K562 (cell line): ENCODE measurements at regions not wholly inside any gene's neighbourhood (a gene's known extent, or its start where the extent isn't known, plus 50 kb on each side); places are given as distances from the start of the nearest gene placed in this dataset.
"Not testable (repeated sequence)": the region's sequence is repeated elsewhere in the genome, so short reads cannot be mapped to it uniquely, and the experiment has no call there.

ENCODE experiments used
- ATAC-seq: fragments of 200-7000 bp; cut with Tn5 transposase; 3 replicates; pipeline ENCODE4 v1.9.1; 2020; ENCODE audit warnings: moderate library complexity
- BruUV-seq: library from RNA; stranded (reverse); fragments of 400-500 nt; replicated peaks from 2 replicates; lab custom pipeline; 2021; lab: Mats Ljungman, UMichigan
- CTCF ChIA-PET: fragments of 300-600 bp; formaldehyde crosslinking; extraction: SDS; loops from one replicate; lab custom pipeline; 2021; ENCODE audit warnings: low intra/inter-chr PET ratio; lab: Yijun Ruan, JAX
- POLR2A ChIA-PET: fragments of 300-600, 350-650 bp; sonication (Branson Sonifier 250); formaldehyde crosslinking; extraction: SDS; loops from one replicate; lab custom pipeline; 2021; ENCODE audit warnings: antibody characterized with exemption, inconsistent platforms; lab: Yijun Ruan, JAX
- DNase-seq, 4 experiments: peaks; one replicate each; pipeline versions ENCODE4 v3.0.0 to v3.0.0-alpha.2; 2011 to 2018; ENCODE audit warnings: low spot score in 3 of 4, mixed read lengths in 3 of 4; ENCODE audit errors: extremely low read depth in 1 of 4
- FAIRE-seq: peaks from 2 replicates; lab custom pipeline; 2011; peaks lifted over from hg19 to GRCh38; lab: Jason Lieb, UNC
- H2AFZ ChIP-seq: 2 replicates; pipeline ENCODE4 v1.6.0; 2011; ENCODE audit warnings: low read depth, low read length, control low read depth, inconsistent platforms
- H3K27ac ChIP-seq: fragments of 200-600 bp; 3 replicates; pipeline ENCODE4 v1.8.0; 2011; ENCODE audit warnings: low read depth, mild to moderate bottlenecking, control low read depth, inconsistent platforms, low read length, moderate library complexity, mixed read lengths; ENCODE audit errors: extremely low read depth
- H3K27me3 ChIP-seq, 2 experiments: fragments of 300-600 bp in 1 of 2; 2 replicates in 1 of 2; 3 replicates in 1 of 2; pipeline versions ENCODE4 v1.6.0 to v1.8.0; 2011; ENCODE audit warnings: inconsistent platforms in 2 of 2, low read length in 2 of 2, mild to moderate bottlenecking in 1 of 2, mixed read lengths in 1 of 2, moderate library complexity in 1 of 2; ENCODE audit not compliant: control insufficient read depth in 2 of 2, insufficient read depth in 2 of 2
- H3K36me3 ChIP-seq: fragments of 300-600 bp; 3 replicates; pipeline ENCODE4 v1.8.0; 2011; ENCODE audit warnings: mild to moderate bottlenecking, low read length, inconsistent platforms; ENCODE audit not compliant: control insufficient read depth, insufficient read depth
- H3K4me1 ChIP-seq, 2 experiments: fragments of 200-600 bp in 1 of 2; replicated peaks in 1 of 2; 2 replicates in 1 of 2; 3 replicates in 1 of 2; pipeline versions ENCODE4 v1.5.1 to v1.8.0; 2011; ENCODE audit warnings: inconsistent platforms in 2 of 2, low read length in 2 of 2, mild to moderate bottlenecking in 1 of 2, mixed read lengths in 1 of 2, moderate library complexity in 1 of 2; ENCODE audit not compliant: control insufficient read depth in 2 of 2, insufficient read depth in 2 of 2
- H3K4me2 ChIP-seq: 2 replicates; pipeline ENCODE4 v1.6.1; 2011; ENCODE audit warnings: low read length, control low read depth, inconsistent platforms, mixed read lengths; ENCODE audit not compliant: insufficient read depth
- H3K4me3 ChIP-seq: fragments of 200-600 bp; sonication (generic), shearing (Covaris generic); 2 replicates; pipeline ENCODE4 v1.5.1; 2016; ENCODE audit warnings: control low read depth, inconsistent platforms
- H3K79me2 ChIP-seq: fragments of 200-600 bp; 3 replicates; pipeline ENCODE4 v1.8.0; 2011; ENCODE audit warnings: low read length, inconsistent platforms; ENCODE audit not compliant: control insufficient read depth, insufficient read depth
- H3K9ac ChIP-seq, 2 experiments: 2 replicates each; pipeline versions ENCODE4 v1.6.0 to v1.6.1; 2011; ENCODE audit warnings: low read depth in 2 of 2, low read length in 2 of 2, control low read depth in 1 of 2, inconsistent platforms in 1 of 2, mild to moderate bottlenecking in 1 of 2, mixed read lengths in 1 of 2; ENCODE audit not compliant: insufficient read depth in 1 of 2
- H3K9me1 ChIP-seq: one replicate; pipeline ENCODE4 v1.6.0; 2011; ENCODE audit warnings: inconsistent platforms, mild to moderate bottlenecking, low read length, moderate library complexity; ENCODE audit not compliant: control insufficient read depth, insufficient read depth
- H3K9me3 ChIP-seq: replicated peaks from 2 replicates; pipeline ENCODE4 v1.5.1; 2011; ENCODE audit warnings: low read depth, low read length, inconsistent platforms; ENCODE audit not compliant: control insufficient read depth, insufficient read depth
- H4K20me1 ChIP-seq: replicated peaks from 2 replicates; pipeline ENCODE4 v1.6.1; 2011; ENCODE audit warnings: low read length, inconsistent platforms, mixed read lengths; ENCODE audit not compliant: control insufficient read depth, insufficient read depth
- CBX2 ChIP-seq: fragments of 200-600 bp; sonication (generic); IDR thresholded peaks from one replicate; pipeline ENCODE4 v1.6.1; 2012; ENCODE audit warnings: mild to moderate bottlenecking, low read length, inconsistent platforms; ENCODE audit not compliant: insufficient read depth, poor library complexity, severe bottlenecking
- EP300 ChIP-seq: IDR thresholded peaks from 2 replicates; pipeline ENCODE4 v1.6.1; 2012; ENCODE audit warnings: low read length, improper control_type of control experiment
- NCOA4 ChIP-seq: fragments of 450-650 bp; IDR thresholded peaks from 2 replicates; pipeline ENCODE4 v1.6.1; 2018; ENCODE audit warnings: mild to moderate bottlenecking; ENCODE audit not compliant: partially characterized antibody
- NCOA6 ChIP-seq: fragments of 450-650 bp; IDR thresholded peaks from 2 replicates; pipeline ENCODE4 v1.6.1; 2017; ENCODE audit warnings: mild to moderate bottlenecking
- SIRT6 ChIP-seq: IDR thresholded peaks from one replicate; pipeline ENCODE4 v1.6.1; 2012; ENCODE audit warnings: low read depth, mild to moderate bottlenecking, control low read depth, inconsistent platforms, low read length, moderate library complexity
- U2AF2 ChIP-seq: fragments of 200-400 bp; formaldehyde crosslinking; optimal IDR thresholded peaks from 2 replicates; pipeline ENCODE3; 2017; ENCODE audit warnings: low read depth, mild to moderate bottlenecking, low read length
- ZBTB17 ChIP-seq: fragments of 450-650 bp; formaldehyde crosslinking; IDR thresholded peaks from 2 replicates; pipeline ENCODE4 v1.4.0; 2020; ENCODE audit warnings: mild to moderate bottlenecking
- ZBTB43 ChIP-seq: sonication (generic); formaldehyde crosslinking; IDR thresholded peaks from 2 replicates; pipeline ENCODE4 v1.8.0; 2023; ENCODE audit warnings: mild to moderate bottlenecking, missing genetic modification reagents
- ZFPM2 ChIP-seq: fragments of 250-450 bp; sonication (Bioruptor Pico); IDR thresholded peaks from 2 replicates; pipeline ENCODE4 v1.5.1; 2022; ENCODE audit warnings: mild to moderate bottlenecking
- ZNF280A ChIP-seq: fragments of 450-650 bp; IDR thresholded peaks from 2 replicates; pipeline ENCODE4 v1.6.1; 2018; ENCODE audit warnings: mild to moderate bottlenecking, low read depth; ENCODE audit not compliant: partially characterized antibody
- ZNF449 ChIP-seq: fragments of 250-450 bp; sonication (Bioruptor Pico); IDR thresholded peaks from 2 replicates; pipeline ENCODE4 v1.8.0; 2022; ENCODE audit warnings: moderate library complexity, mild to moderate bottlenecking, inconsistent platforms
- WGBS: fragments of 100-300 bp; shearing (Covaris generic); methylation state at CpG from one replicate; pipeline ENCODE4 v1.1.6; 2016; ENCODE audit warnings: low coverage, mixed read lengths; ENCODE audit not compliant: insufficient coverage; ENCODE audit errors: missing lambda C conversion rate; 5-methylcytosine and 5-hydroxymethylcytosine counted together
- in situ Hi-C: fragments of 300-500 bp; cut with MboI; formaldehyde crosslinking; loops from 4 replicates; pipeline ENCODE4 v1.15.0; 2018; ENCODE audit warnings: inconsistent platforms, mixed read lengths
- intact Hi-C: fragments of 100-400 bp; cut with micrococcal nuclease; formaldehyde crosslinking; loops from 2 replicates; pipeline ENCODE4 v1.14.2; 2022

- in situ Hi-C loops, H3K9ac ChIP-seq, H3K79me2 ChIP-seq, BruUV-seq, H2AFZ ChIP-seq, DNase-seq, H3K9me3 ChIP-seq, H3K4me2 ChIP-seq, H3K27ac ChIP-seq, H3K27me3 ChIP-seq, H3K4me3 ChIP-seq, H4K20me1 ChIP-seq, FAIRE-seq, H3K36me3 ChIP-seq, POLR2A ChIA-PET, CTCF ChIA-PET, H3K4me1 ChIP-seq, ATAC-seq, intact Hi-C loops, H3K9me1 ChIP-seq: not testable (repeated sequence)
- 20% methylated on average over 1 of the region's 1 CpG for WGBS
These were observed 161.0 kb upstream of the ROPN1 start for GRCh38 chr3:124152891-124153290.

- ChIA-PET POLR2A (no interaction called here), CTCF (no interaction called here)
- no peaks in the 10 kb centered on the region for H4K20me1 ChIP-seq
- no peaks in the 10 kb centered on the region for H3K9me1 ChIP-seq
- H3K27me3 ChIP-seq: no peaks in the 10 kb centered on the region
- BruUV-seq: no TSS peak
- WGBS: 0% methylated on average over 6 of the region's 6 CpGs
- H3K9me3 ChIP-seq: no peaks in the 10 kb centered on the region
- no peak overlapping the region for H3K9ac ChIP-seq
- H3K4me2 ChIP-seq: no peak overlapping the region
- H3K27ac ChIP-seq: no peak overlapping the region
- no peak overlapping the region for H3K4me3 ChIP-seq
- in situ Hi-C loops (no loop called here), intact Hi-C loops (no loop called here)
- FAIRE-seq: no peak
- no peaks in the 10 kb centered on the region for H3K4me1 ChIP-seq
- no peak overlapping the region for H2AFZ ChIP-seq
- ATAC-seq: no peak
- H3K79me2 ChIP-seq: no peaks in the 10 kb centered on the region
- no peaks in the 10 kb centered on the region for H3K36me3 ChIP-seq
- DNase-seq: no peak
- TF ChIP-seq NCOA4 (no peak), EP300 (no peak), NCOA6 (no peak), SIRT6 (no peak), ZBTB43 (CRISPR knock-in tag) (no peak), ZNF280A (no peak), ZFPM2 (CRISPR knock-in tag) (no peak), ZBTB17 (CRISPR knock-in tag) (no peak), CBX2 (no peak), ZNF449 (CRISPR knock-in tag) (no peak), U2AF2 (no peak)
These were observed 165.2 kb upstream of the ROPN1 start for GRCh38 chr3:124156866-124157712.
